IMR-90 (cell line): ENCODE measurements at regions not wholly inside any gene's neighbourhood (a gene's known extent, or its start where the extent isn't known, plus 50 kb on each side); places are given as distances from the start of the nearest gene placed in this dataset.

Source experiments
- ATAC-seq: fragments of 200-7000 bp; cut with Tn5 transposase; 2 replicates; pipeline ENCODE4 v1.9.1; 2020; ENCODE audit warnings: low read depth, mild to moderate bottlenecking, moderate library complexity
- BruUV-seq: library from RNA; stranded (reverse); fragments of 400-500 nt; replicated peaks from 2 replicates; lab custom pipeline; 2021; lab: Mats Ljungman, UMichigan
- CTCF ChIA-PET: fragments of 300-600 bp; formaldehyde crosslinking; extraction: SDS; loops from one replicate; lab custom pipeline; 2021; ENCODE audit warnings: antibody characterized with exemption; lab: Yijun Ruan, JAX
- POLR2A ChIA-PET: fragments of 300-600 bp; sonication (Branson Sonifier 250); formaldehyde crosslinking; loops from one replicate; lab custom pipeline; 2022; ENCODE audit warnings: antibody characterized with exemption; ENCODE audit not compliant: unreplicated experiment; lab: Charles Lee
- DNase-seq: peaks from one replicate; pipeline ENCODE4 v3.0.0; 2013
- H2AFZ ChIP-seq: replicated peaks from 2 replicates; pipeline ENCODE3; 2013; ENCODE audit warnings: low read length, mild to moderate bottlenecking; ENCODE audit not compliant: poor library complexity
- H2AK5ac ChIP-seq: 2 replicates; pipeline ENCODE4 v1.6.1; 2013; ENCODE audit warnings: low read depth, low read length, inconsistent platforms
- H2AK9ac ChIP-seq: replicated peaks from 2 replicates; pipeline ENCODE3; 2013; ENCODE audit warnings: mild to moderate bottlenecking, low read depth, low read length, moderate library complexity; ENCODE audit not compliant: poor library complexity
- H2BK120ac ChIP-seq: 2 replicates; pipeline ENCODE4 v1.6.1; 2013; ENCODE audit warnings: low read depth, low read length, inconsistent platforms
- H2BK15ac ChIP-seq: 3 replicates; pipeline ENCODE4 v1.6.1; 2013; ENCODE audit warnings: low read depth, low read length, inconsistent platforms
- H2BK20ac ChIP-seq: 2 replicates; pipeline ENCODE4 v1.6.1; 2013; ENCODE audit warnings: low read depth, mild to moderate bottlenecking, inconsistent platforms, low read length, moderate library complexity
- H2BK5ac ChIP-seq: 2 replicates; pipeline ENCODE4 v1.6.1; 2013; ENCODE audit warnings: mild to moderate bottlenecking, low read depth, low read length, inconsistent platforms; ENCODE audit not compliant: poor library complexity, severe bottlenecking
- H3K14ac ChIP-seq: replicated peaks from 2 replicates; pipeline ENCODE4 v1.6.1; 2013; ENCODE audit warnings: low read depth, low read length, inconsistent platforms
- H3K18ac ChIP-seq: 2 replicates; pipeline ENCODE4 v1.6.1; 2013; ENCODE audit warnings: low read depth, low read length, control low read depth
- H3K23ac ChIP-seq: 2 replicates; pipeline ENCODE4 v1.6.1; 2013; ENCODE audit warnings: low read depth, low read length, inconsistent platforms
- H3K27ac ChIP-seq: 2 replicates; pipeline ENCODE4 v1.5.1; 2013; ENCODE audit warnings: mild to moderate bottlenecking, control low read depth, low read length; ENCODE audit not compliant: insufficient read depth
- H3K27me3 ChIP-seq: 2 replicates; pipeline ENCODE4 v1.6.1; 2013; ENCODE audit warnings: low read length; ENCODE audit not compliant: control insufficient read depth, insufficient read depth
- H3K36me3 ChIP-seq: 2 replicates; pipeline ENCODE4 v1.6.1; 2013; ENCODE audit warnings: low read length, mixed read lengths; ENCODE audit not compliant: control insufficient read depth, insufficient read depth
- H3K4ac ChIP-seq: 2 replicates; pipeline ENCODE4 v1.6.1; 2013; ENCODE audit warnings: low read depth, low read length, inconsistent platforms
- H3K4me1 ChIP-seq: 2 replicates; pipeline ENCODE4 v1.6.1; 2013; ENCODE audit warnings: low read length, mixed read lengths; ENCODE audit not compliant: control insufficient read depth, insufficient read depth
- H3K4me2 ChIP-seq: 2 replicates; pipeline ENCODE4 v1.6.1; 2013; ENCODE audit warnings: low read depth, mild to moderate bottlenecking, control low read depth, low read length, moderate library complexity
- H3K4me3 ChIP-seq: 2 replicates; pipeline ENCODE4 v1.5.1; 2013; ENCODE audit warnings: low read depth, mild to moderate bottlenecking, control low read depth, low read length, moderate library complexity; ENCODE audit not compliant: insufficient read depth
- H3K56ac ChIP-seq: 2 replicates; pipeline ENCODE4 v1.6.1; 2013; ENCODE audit warnings: low read length, inconsistent platforms; ENCODE audit not compliant: insufficient read depth; ENCODE audit errors: extremely low read depth
- H3K79me1 ChIP-seq, 2 experiments: 2 replicates each; pipeline ENCODE4 v1.6.1; 2013; ENCODE audit warnings: low read length in 2 of 2, inconsistent platforms in 1 of 2, low read depth in 1 of 2
- H3K9ac ChIP-seq: 2 replicates; pipeline ENCODE4 v1.6.1; 2013; ENCODE audit warnings: low read depth, low read length, control low read depth
- H3K9me1 ChIP-seq: 2 replicates; pipeline ENCODE4 v1.6.1; 2013; ENCODE audit warnings: low read length, inconsistent platforms; ENCODE audit not compliant: insufficient read depth
- H3K9me3 ChIP-seq: 2 replicates; pipeline ENCODE4 v1.6.1; 2013; ENCODE audit warnings: low read length; ENCODE audit not compliant: control insufficient read depth, insufficient read depth
- H4K20me1 ChIP-seq: 2 replicates; pipeline ENCODE4 v1.6.1; 2013; ENCODE audit warnings: low read length, inconsistent platforms; ENCODE audit not compliant: insufficient read depth
- H4K5ac ChIP-seq: 2 replicates; pipeline ENCODE4 v1.6.1; 2013; ENCODE audit warnings: mild to moderate bottlenecking, low read depth, low read length, control low read depth
- H4K8ac ChIP-seq, 2 experiments: 2 replicates each; pipeline ENCODE4 v1.6.1; 2013; ENCODE audit warnings: low read depth in 2 of 2, low read length in 2 of 2, control low read depth in 1 of 2, inconsistent platforms in 1 of 2
- H4K91ac ChIP-seq: 2 replicates; pipeline ENCODE4 v1.6.1; 2013; ENCODE audit warnings: low read depth, low read length, inconsistent platforms; ENCODE audit not compliant: insufficient read depth
- ELK1 ChIP-seq: fragments of 150-350 bp; IDR thresholded peaks from 2 replicates; pipeline ENCODE4 v1.6.1; 2016; ENCODE audit warnings: low read depth, mild to moderate bottlenecking, low read length, moderate library complexity, borderline replicate concordance
- FOS ChIP-seq: fragments of 150-350 bp; IDR thresholded peaks from 2 replicates; pipeline ENCODE4 v1.6.1; 2016; ENCODE audit warnings: low read depth, low read length
- WGBS, 2 experiments: methylation state at CpG; one replicate each; pipeline versions ENCODE4 v1.1.5 to v1.1.7; 2013; ENCODE audit warnings: missing lambda C conversion rate in 2 of 2; ENCODE audit not compliant: insufficient read length in 1 of 2; ENCODE audit errors: extremely low coverage in 2 of 2; 5-methylcytosine and 5-hydroxymethylcytosine counted together
- dilution Hi-C: fragments of 300-500 bp; cut with HindIII; formaldehyde crosslinking; loops from one replicate; pipeline ENCODE4 v1.14.3; 2018; ENCODE audit warnings: low sequenced_read_pairs; ENCODE audit not compliant: unreplicated experiment
- in situ Hi-C: fragments of 300-500 bp; cut with MboI; formaldehyde crosslinking; loops from 3 replicates; pipeline ENCODE4 v1.14.3; 2019; ENCODE audit warnings: low sequenced_read_pairs, inconsistent platforms, mixed read lengths
- intact Hi-C: fragments of 100-400 bp; cut with micrococcal nuclease; formaldehyde crosslinking; loops from 2 replicates; pipeline ENCODE4 v1.10.0; 2022

DNA sequence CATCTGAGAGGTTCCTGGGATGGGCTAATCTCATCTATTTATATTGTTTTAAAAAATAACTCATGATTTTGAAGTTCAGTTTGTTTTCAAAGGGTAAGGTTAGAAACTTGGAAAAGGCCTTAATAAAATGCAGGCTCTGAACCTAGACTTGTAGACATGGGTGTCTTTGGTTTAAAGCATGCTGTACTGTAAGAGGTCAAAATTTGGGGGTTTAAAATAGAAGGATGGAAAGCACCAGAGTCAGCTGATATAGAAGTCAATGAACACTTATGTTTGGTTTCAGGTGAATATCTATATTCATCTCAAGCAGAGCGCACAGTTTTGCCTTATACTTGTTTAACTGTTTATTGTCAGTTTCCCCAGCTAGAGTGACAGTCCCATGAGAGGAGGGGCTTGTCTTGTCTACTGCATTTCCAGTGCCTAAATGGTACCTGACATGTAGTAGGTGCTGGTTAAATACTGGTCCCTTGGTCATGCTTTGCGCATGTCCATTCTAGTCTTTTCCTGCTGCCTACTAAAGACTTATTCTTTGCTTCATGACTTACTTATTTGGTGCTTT lies 112.3 kb upstream of the DTNBP1 start:
- TF ChIP-seq ELK1 (no peak), FOS (no peak)
- Histone ChIP-seq H2BK120ac (no peak overlapping the region), H4K8ac (no peak overlapping the region), H3K56ac (no peak overlapping the region), H3K27ac (no peak overlapping the region), H2AFZ (no peak overlapping the region), H3K4me1 (0 out of 2 replicates have a peak, but pooled peaks cover under 1% of the 10 kb centered on the region), H2AK5ac (no peak overlapping the region), H3K4ac (no peak overlapping the region), H3K23ac (no peak overlapping the region), H3K18ac (no peak overlapping the region), H3K9me3 (no peaks in the 10 kb centered on the region), H3K9ac (no peak overlapping the region), H2BK15ac (no peak overlapping the region), H3K36me3 (no peaks in the 10 kb centered on the region), H3K4me3 (no peak overlapping the region), H3K14ac (no peak overlapping the region), H4K20me1 (no peaks in the 10 kb centered on the region), H2AK9ac (no peak overlapping the region), H3K79me1 (no peaks in the 10 kb centered on the region), H3K9me1 (no peaks in the 10 kb centered on the region), H2BK5ac (no peak overlapping the region), H2BK20ac (no peak overlapping the region), H3K4me2 (no peak overlapping the region), H3K27me3 (peaks cover 17% of the 10 kb centered on the region), H4K5ac (no peak overlapping the region), H4K91ac (no peak overlapping the region)
- DNase-seq (no peak), ATAC-seq (no peak)
- POLR2A ChIA-PET: no interaction called here
- no TSS peak for BruUV-seq
- WGBS, 2 experiments: no CpG with 5 or more reads among the region's 2 CpGs
- intact Hi-C loops (no loop called here), in situ Hi-C loops (no loop called here), dilution Hi-C loops (no loop called here)
- CTCF ChIA-PET: no interaction called here
